ENCODE measurements at regions not wholly inside any gene's neighbourhood (a gene's known extent, or its start where the extent isn't known, plus 50 kb on each side); places are given as distances from the start of the nearest gene placed in this dataset.

- H3K9ac ChIP-seq (ENCODE audit: low read length): no peak overlapping the region
- H4K20me1 ChIP-seq (ENCODE audit: low read depth, low read length): no peaks in the 10 kb centered on the region
- no peaks in the 10 kb centered on the region for H3K9me3 ChIP-seq (ENCODE audit: insufficient read depth, low read length)
- H3K36me3 ChIP-seq (ENCODE audit: low read length): no peaks in the 10 kb centered on the region
- H3F3A ChIP-seq (ENCODE audit: insufficient read depth): no peaks in the 10 kb centered on the region
- no peak overlapping the region for H3K4me2 ChIP-seq (ENCODE audit: low read depth, low read length, poor library complexity, severe bottlenecking)
- H3K27me3 ChIP-seq (ENCODE audit: low read length): no peaks in the 10 kb centered on the region
- TF ChIP-seq CTCF (IDR thresholded peaks at IDR 0.05; ENCODE audit: insufficient read depth, low read length, poor library complexity, severe bottlenecking) (no peak), EZH2phosphoT487 (conservative IDR thresholded peaks at IDR 0.05; ENCODE audit: low read length) (no peak)
- no peak overlapping the region for H3K4me3 ChIP-seq (ENCODE audit: insufficient read depth, low read length, poor library complexity, severe bottlenecking)
- H3K79me2 ChIP-seq (ENCODE audit: insufficient read depth, low read length): no peaks in the 10 kb centered on the region
- no peak overlapping the region for H3K27ac ChIP-seq (ENCODE audit: low read depth, low read length)
- no peak overlapping the region for H2AFZ ChIP-seq (ENCODE audit: low read depth, low read length, severe bottlenecking)
- H3K9me2 ChIP-seq (replicated peaks; ENCODE audit: insufficient read depth, low read length): no peaks in the 10 kb centered on the region
Measured at GRCh38 chr1:96519851-96520578, 201.6 kb upstream of the PTBP2 start.

GRCh38 chr1:96520579-96520947 lies 201.0 kb upstream of the PTBP2 start:
- H3K9ac ChIP-seq (ENCODE audit: low read length): no peak overlapping the region
- no peaks in the 10 kb centered on the region for H3K79me2 ChIP-seq (ENCODE audit: insufficient read depth, low read length)
- no peaks in the 10 kb centered on the region for H3K27me3 ChIP-seq (ENCODE audit: low read length)
- no peak overlapping the region for H3K4me2 ChIP-seq (ENCODE audit: low read depth, low read length, poor library complexity, severe bottlenecking)
- no peak overlapping the region for H3K4me3 ChIP-seq (ENCODE audit: insufficient read depth, low read length, poor library complexity, severe bottlenecking)
- no peaks in the 10 kb centered on the region for H3F3A ChIP-seq (ENCODE audit: insufficient read depth)
- no peaks in the 10 kb centered on the region for H4K20me1 ChIP-seq (ENCODE audit: low read depth, low read length)
- no peak overlapping the region for H3K27ac ChIP-seq (ENCODE audit: low read depth, low read length)
- H3K9me2 ChIP-seq (replicated peaks; ENCODE audit: insufficient read depth, low read length): no peaks in the 10 kb centered on the region
- H3K36me3 ChIP-seq (ENCODE audit: low read length): no peaks in the 10 kb centered on the region
- H3K9me3 ChIP-seq (ENCODE audit: insufficient read depth, low read length): no peaks in the 10 kb centered on the region
- H2AFZ ChIP-seq (ENCODE audit: low read depth, low read length, severe bottlenecking): no peak overlapping the region
- TF ChIP-seq CTCF (IDR thresholded peaks at IDR 0.05; ENCODE audit: insufficient read depth, low read length, poor library complexity, severe bottlenecking) (no peak), EZH2phosphoT487 (conservative IDR thresholded peaks at IDR 0.05; ENCODE audit: low read length) (no peak)

GRCh38 chr1:96521010-96521409 lies 200.6 kb upstream of the PTBP2 start:
- H2AFZ ChIP-seq (ENCODE audit: low read depth, low read length, severe bottlenecking): no peak overlapping the region
- no peak overlapping the region for H3K4me2 ChIP-seq (ENCODE audit: low read depth, low read length, poor library complexity, severe bottlenecking)

More at GRCh38 chr1:96521010-96521409, 200.6 kb upstream of the PTBP2 start:
- Histone ChIP-seq H3K4me3 (ENCODE audit: insufficient read depth, low read length, poor library complexity, severe bottlenecking) (no peak overlapping the region), H3K79me2 (ENCODE audit: insufficient read depth, low read length) (no peaks in the 10 kb centered on the region), H3F3A (ENCODE audit: insufficient read depth) (no peaks in the 10 kb centered on the region), H3K9me2 (replicated peaks; ENCODE audit: insufficient read depth, low read length) (no peaks in the 10 kb centered on the region), H3K27me3 (ENCODE audit: low read length) (no peaks in the 10 kb centered on the region), H3K9me3 (ENCODE audit: insufficient read depth, low read length) (no peaks in the 10 kb centered on the region), H3K27ac (ENCODE audit: low read depth, low read length) (no peak overlapping the region), H3K9ac (ENCODE audit: low read length) (no peak overlapping the region), H3K36me3 (ENCODE audit: low read length) (no peaks in the 10 kb centered on the region), H4K20me1 (ENCODE audit: low read depth, low read length) (no peaks in the 10 kb centered on the region)
- TF ChIP-seq EZH2phosphoT487 (conservative IDR thresholded peaks at IDR 0.05; ENCODE audit: low read length) (no peak), CTCF (IDR thresholded peaks at IDR 0.05; ENCODE audit: insufficient read depth, low read length, poor library complexity, severe bottlenecking) (no peak)
